Tibial nerve (tissue), 4 donors: ENCODE measurements at regions not wholly inside any gene's neighbourhood (a gene's known extent, or its start where the extent isn't known, plus 50 kb on each side); places are given as distances from the start of the nearest gene placed in this dataset.

ENCODE experiments used
- DNase-seq, 2 donors: peaks; one replicate each; pipeline ENCODE4 v3.0.0-alpha.2; 2019; ENCODE audit warnings: low spot score in 2 of 2
- H3K27ac ChIP-seq, 4 donors: fragments of 200-600 bp; sonication (generic) in 3 of 4; one replicate each; pipeline ENCODE4 v1.5.1; 2017 to 2019; ENCODE audit warnings: mild to moderate bottlenecking in 1 of 4
- H3K27me3 ChIP-seq, 2 donors: fragments of 200-600 bp; sonication (generic) in 1 of 2; one replicate each; pipeline versions ENCODE4 v1.5.1 to v1.6.0; 2017 to 2019
- H3K36me3 ChIP-seq, 3 donors: fragments of 200-600 bp; sonication (generic); one replicate each; pipeline ENCODE4 v1.5.1; 2018 to 2019
- H3K4me1 ChIP-seq, 4 donors: fragments of 200-600 bp; sonication (generic) in 3 of 4; one replicate each; pipeline ENCODE4 v1.5.1; 2017 to 2019
- H3K4me3 ChIP-seq, 4 donors: fragments of 200-600 bp; sonication (generic) in 3 of 4; one replicate each; pipeline ENCODE4 v1.5.1; 2017 to 2019; ENCODE audit warnings: mild to moderate bottlenecking in 1 of 4, moderate library complexity in 1 of 4
- H3K9me3 ChIP-seq, 4 donors: fragments of 200-600 bp; sonication (generic) in 3 of 4; one replicate each; pipeline ENCODE4 v1.5.1; 2017 to 2019
- CTCF ChIP-seq, 5 experiments: fragments of 200-600 bp in 3 of 5; fragments of 450-650 bp in 2 of 5; sonication (generic) in 3 of 5; IDR thresholded peaks; one replicate each; pipeline ENCODE4 v1.5.1; 2016 to 2019; ENCODE audit warnings: antibody characterized with exemption in 5 of 5, mild to moderate bottlenecking in 3 of 5, moderate library complexity in 2 of 5
- EP300 ChIP-seq, 2 donors: sonication (generic); formaldehyde crosslinking; IDR thresholded peaks; one replicate each; pipeline ENCODE4 v1.6.1; 2017; ENCODE audit warnings: antibody characterized with exemption in 2 of 2, mild to moderate bottlenecking in 1 of 2
- POLR2A ChIP-seq, 2 donors: fragments of 450-650 bp; IDR thresholded peaks; one replicate each; pipeline ENCODE4 v1.6.1; 2017; ENCODE audit warnings: antibody characterized with exemption in 2 of 2, mild to moderate bottlenecking in 2 of 2, moderate library complexity in 2 of 2
- WGBS, 2 donors: methylation state at CpG; one replicate each; pipeline ENCODE4 v1.1.5; 2018; 5-methylcytosine and 5-hydroxymethylcytosine counted together

DNA sequence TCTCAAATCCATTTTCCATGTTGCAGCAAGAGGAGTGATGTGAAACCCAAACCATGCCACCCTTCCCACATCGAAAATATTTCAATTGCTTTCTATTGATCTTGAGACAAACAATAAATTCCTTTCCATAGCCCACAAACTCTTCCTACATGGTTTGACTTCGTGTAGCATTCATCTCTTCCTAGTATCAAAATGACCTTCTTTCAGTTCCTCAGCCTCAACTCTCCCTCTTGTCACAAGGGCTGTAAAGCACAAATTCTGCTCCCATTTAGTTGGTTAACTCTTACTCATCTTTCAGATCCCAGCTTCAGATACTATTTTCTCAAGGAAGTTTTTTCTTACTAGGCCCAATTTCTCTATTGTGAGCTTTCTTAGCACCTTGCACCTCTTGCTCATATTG is 99.0 kb downstream of the ZNF281 start:
- TF ChIP-seq CTCF (IDR thresholded peaks at IDR 0.05) (no peak), POLR2A (IDR thresholded peaks at IDR 0.05) (no peak), EP300 (IDR thresholded peaks at IDR 0.05) (no peak)
- no peak for DNase-seq
- H3K36me3 ChIP-seq: no peaks in the 10 kb centered on the region
- no peak overlapping the region for H3K27ac ChIP-seq
- H3K9me3 ChIP-seq: no peaks in the 10 kb centered on the region
- peaks cover 0 to 5% (median 0%) of the 10 kb centered on the region in 4 donors for H3K4me1 ChIP-seq
- H3K4me3 ChIP-seq: no peak overlapping the region
- H3K27me3 ChIP-seq: peaks cover 0 to 3% of the 10 kb centered on the region in 2 donors
- WGBS, 2 donors: 71 to 83% methylated on average over 2 of the region's 2 CpGs

DNA sequence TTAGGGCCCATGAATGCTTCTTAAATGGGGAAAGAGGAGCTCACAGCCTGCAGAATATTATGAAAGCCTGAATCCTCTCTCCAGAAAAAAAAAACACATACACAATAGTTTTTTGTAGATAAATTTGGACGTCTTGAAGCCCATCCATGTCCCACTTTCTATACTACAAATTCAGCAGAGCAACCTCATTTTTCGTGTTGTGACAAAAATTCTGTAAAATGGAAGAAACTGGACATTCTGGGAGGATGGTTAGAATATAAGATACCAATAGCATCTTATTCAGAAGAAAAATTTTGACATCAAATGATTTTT is 102.1 kb downstream of the ZNF281 start:
- H3K4me1 ChIP-seq: peaks cover 0 to 7% (median 4%) of the 10 kb centered on the region in 4 donors
- no peak overlapping the region for H3K27ac ChIP-seq
- DNase-seq: no peak
- H3K27me3 ChIP-seq: no peaks in the 10 kb centered on the region
- WGBS, 2 donors: 71 to 79% methylated on average over 2 of the region's 2 CpGs
- H3K9me3 ChIP-seq: no peaks in the 10 kb centered on the region
- H3K4me3 ChIP-seq: no peak overlapping the region
- TF ChIP-seq POLR2A (IDR thresholded peaks at IDR 0.05): no peak
- TF ChIP-seq EP300 (IDR thresholded peaks at IDR 0.05): no peak
- no peaks in the 10 kb centered on the region for H3K36me3 ChIP-seq

GRCh38 chr1:200306944-200307754 is 102.7 kb downstream of the ZNF281 start:
- H3K4me3 ChIP-seq: no peak overlapping the region
- peaks cover 0 to 8% (median 4%) of the 10 kb centered on the region in 4 donors for H3K4me1 ChIP-seq
- peak in 1 of 2 donors; percentile 13 for DNase-seq
- H3K27ac ChIP-seq: no peak overlapping the region
- TF ChIP-seq EP300 (IDR thresholded peaks at IDR 0.05): no peak
- peak; percentile 61 to 86 (median 78) for TF ChIP-seq CTCF (IDR thresholded peaks at IDR 0.05)
- WGBS, 2 donors: 42 to 44% methylated on average over 8 of the region's 8 CpGs
- no peaks in the 10 kb centered on the region for H3K9me3 ChIP-seq
- H3K36me3 ChIP-seq: no peaks in the 10 kb centered on the region
- no peaks in the 10 kb centered on the region for H3K27me3 ChIP-seq

GRCh38 chr1:200305806-200306205 is 104.0 kb downstream of the ZNF281 start:
- TF ChIP-seq CTCF (IDR thresholded peaks at IDR 0.05) (no peak), EP300 (IDR thresholded peaks at IDR 0.05) (no peak), POLR2A (IDR thresholded peaks at IDR 0.05) (no peak)
- peaks cover 0 to 8% (median 6%) of the 10 kb centered on the region in 4 donors for H3K4me1 ChIP-seq
- no peak overlapping the region for H3K4me3 ChIP-seq
- no peak for DNase-seq
- H3K27ac ChIP-seq: no peak overlapping the region
- H3K36me3 ChIP-seq: no peaks in the 10 kb centered on the region
- H3K27me3 ChIP-seq: no peaks in the 10 kb centered on the region
- H3K9me3 ChIP-seq: no peaks in the 10 kb centered on the region

GRCh38 chr1:200304171-200304570 is 105.7 kb downstream of the ZNF281 start:
- Histone ChIP-seq H3K4me3 (no peak overlapping the region), H3K9me3 (no peaks in the 10 kb centered on the region), H3K36me3 (no peaks in the 10 kb centered on the region), H3K27me3 (no peaks in the 10 kb centered on the region), H3K27ac (no peak overlapping the region), H3K4me1 (peaks cover 0 to 8% (median 6%) of the 10 kb centered on the region in 4 donors)
- 57 to 77% methylated on average over 1 of the region's 1 CpG for WGBS, 2 donors
- TF ChIP-seq CTCF (IDR thresholded peaks at IDR 0.05) (no peak), EP300 (IDR thresholded peaks at IDR 0.05) (no peak), POLR2A (IDR thresholded peaks at IDR 0.05) (no peak)
- DNase-seq: no peak
